ENCODE measurements at regions not wholly inside any gene's neighbourhood (a gene's known extent, or its start where the extent isn't known, plus 50 kb on each side); places are given as distances from the start of the nearest gene placed in this dataset.

- Histone ChIP-seq H3K27me3 (no peaks in the 10 kb centered on the region), H3K4me1 (no peaks in the 10 kb centered on the region), H3K36me3 (no peaks in the 10 kb centered on the region), H3K4me3 (no peak overlapping the region), H3K27ac (no peak overlapping the region), H3K9me3 (no peaks in the 10 kb centered on the region)
- intact Hi-C loops (cut with DNase I) = no loop called here
- TF ChIP-seq CTCF (IDR thresholded peaks at IDR 0.05) = no peak
- TF ChIP-seq POLR2AphosphoS5 (IDR thresholded peaks at IDR 0.05; ENCODE audit: insufficient read depth in 1 of 2, low read depth in 1 of 2) = no peak
- no peak for TF ChIP-seq POLR2A (IDR thresholded peaks at IDR 0.05)
- no peak for DNase-seq (ENCODE audit: extremely low spot score in 2 of 2)
These were observed 75.4 kb upstream of the AKAP13 start for GRCh38 chr15:85305050-85305449.

- Histone ChIP-seq H3K4me1 (no peaks in the 10 kb centered on the region), H3K4me3 (no peak overlapping the region), H3K27me3 (no peaks in the 10 kb centered on the region), H3K36me3 (no peaks in the 10 kb centered on the region), H3K27ac (no peak overlapping the region), H3K9me3 (no peaks in the 10 kb centered on the region)
- intact Hi-C loops (cut with DNase I) = no loop called here
- DNase-seq (ENCODE audit: extremely low spot score in 2 of 2) = no peak
- TF ChIP-seq CTCF (IDR thresholded peaks at IDR 0.05) (no peak), POLR2AphosphoS5 (IDR thresholded peaks at IDR 0.05; ENCODE audit: insufficient read depth in 1 of 2, low read depth in 1 of 2) (no peak), POLR2A (IDR thresholded peaks at IDR 0.05) (no peak)
These were observed 73.3 kb upstream of the AKAP13 start for GRCh38 chr15:85306946-85307686.

- intact Hi-C loops (cut with DNase I) = no loop called here
- no peak overlapping the region for H3K27ac ChIP-seq
- H3K36me3 ChIP-seq = no peaks in the 10 kb centered on the region
- no peaks in the 10 kb centered on the region for H3K4me1 ChIP-seq
- H3K9me3 ChIP-seq = no peaks in the 10 kb centered on the region
- H3K4me3 ChIP-seq = no peak overlapping the region
- DNase-seq (ENCODE audit: extremely low spot score in 2 of 2) = no peak
- H3K27me3 ChIP-seq = no peaks in the 10 kb centered on the region
- no peak for TF ChIP-seq CTCF (IDR thresholded peaks at IDR 0.05)
- no peak for TF ChIP-seq POLR2AphosphoS5 (IDR thresholded peaks at IDR 0.05; ENCODE audit: insufficient read depth in 1 of 2, low read depth in 1 of 2)
- no peak for TF ChIP-seq POLR2A (IDR thresholded peaks at IDR 0.05)
These were observed 72.7 kb upstream of the AKAP13 start for GRCh38 chr15:85307687-85308045.

GRCh38 chr15:85311647-85312046, 68.8 kb upstream of the AKAP13 start:
- DNase-seq (ENCODE audit: extremely low spot score in 2 of 2) = no peak
- no peaks in the 10 kb centered on the region for H3K9me3 ChIP-seq
- H3K4me3 ChIP-seq = no peak overlapping the region
- H3K27me3 ChIP-seq = no peaks in the 10 kb centered on the region
- intact Hi-C loops (cut with DNase I) = no loop called here
- peaks cover 13% of the 10 kb centered on the region for H3K4me1 ChIP-seq
- TF ChIP-seq CTCF (IDR thresholded peaks at IDR 0.05) = no peak
- TF ChIP-seq POLR2A (IDR thresholded peaks at IDR 0.05) = no peak
- no peak for TF ChIP-seq POLR2AphosphoS5 (IDR thresholded peaks at IDR 0.05; ENCODE audit: insufficient read depth in 1 of 2, low read depth in 1 of 2)
- H3K36me3 ChIP-seq = no peaks in the 10 kb centered on the region
- H3K27ac ChIP-seq = no peak overlapping the region

GRCh38 chr15:85312486-85312885, 67.9 kb upstream of the AKAP13 start:
- TF ChIP-seq POLR2A (IDR thresholded peaks at IDR 0.05) (no peak), POLR2AphosphoS5 (IDR thresholded peaks at IDR 0.05; ENCODE audit: insufficient read depth in 1 of 2, low read depth in 1 of 2) (no peak), CTCF (IDR thresholded peaks at IDR 0.05) (no peak)
- intact Hi-C loops (cut with DNase I) = no loop called here
- Histone ChIP-seq H3K4me3 (no peak overlapping the region), H3K27me3 (no peaks in the 10 kb centered on the region), H3K27ac (no peak overlapping the region), H3K4me1 (peaks cover 20% of the 10 kb centered on the region), H3K9me3 (no peaks in the 10 kb centered on the region), H3K36me3 (no peaks in the 10 kb centered on the region)
- no peak for DNase-seq (ENCODE audit: extremely low spot score in 2 of 2)
